GM12878 (cell line): ENCODE measurements at regions not wholly inside any gene's neighbourhood (a gene's known extent, or its start where the extent isn't known, plus 50 kb on each side); places are given as distances from the start of the nearest gene placed in this dataset.

Source experiments
- ATAC-seq: fragments of 200-7000 bp; cut with Tn5 transposase; 3 replicates; pipeline ENCODE4 v1.9.1; 2020; ENCODE audit warnings: mild to moderate bottlenecking, moderate library complexity
- BruUV-seq: library from RNA; stranded (reverse); fragments of 400-500 nt; replicated peaks from 2 replicates; lab custom pipeline; 2021; lab: Mats Ljungman, UMichigan
- CTCF ChIA-PET: fragments of 300-600 bp; sonication (Branson Sonifier 250); formaldehyde crosslinking; extraction: SDS; loops from one replicate; lab custom pipeline; 2021; ENCODE audit warnings: inconsistent platforms; lab: Yijun Ruan, JAX
- POLR2A ChIA-PET: fragments of 350-600 bp; formaldehyde crosslinking; extraction: SDS; loops from one replicate; lab custom pipeline; 2021; ENCODE audit warnings: inconsistent platforms; lab: Charles Lee
- RAD21 ChIA-PET: fragments of 300-600 bp; sonication (Branson Sonifier 250); formaldehyde crosslinking; loops from one replicate; lab custom pipeline; 2023; ENCODE audit warnings: antibody characterized with exemption; ENCODE audit not compliant: unreplicated experiment; lab: Charles Lee
- SMC1A ChIA-PET: fragments of 300-600 bp; sonication (Branson Sonifier 250); formaldehyde crosslinking; loops from one replicate; lab custom pipeline; 2023; ENCODE audit not compliant: unreplicated experiment, uncharacterized antibody; lab: Charles Lee
- DNase-seq: peaks from one replicate; pipeline ENCODE4 v3.0.0-alpha.2; 2011; ENCODE audit warnings: low read depth, low spot score
- FAIRE-seq: peaks from 3 replicates; lab custom pipeline; 2011; peaks lifted over from hg19 to GRCh38; lab: Jason Lieb, UNC
- H2AFZ ChIP-seq: 2 replicates; pipeline ENCODE4 v1.6.0; 2011; ENCODE audit warnings: low read depth, low read length, control low read depth; ENCODE audit not compliant: control insufficient read depth
- H3K27ac ChIP-seq: 2 replicates; pipeline ENCODE4 v1.5.1; 2011; ENCODE audit warnings: control low read depth; ENCODE audit not compliant: control insufficient read depth, insufficient read depth
- H3K27me3 ChIP-seq, 2 experiments: replicated peaks in 1 of 2; 2 replicates each; pipeline versions ENCODE4 v1.6.0 to v1.6.1; 2011; ENCODE audit warnings: low read length in 1 of 2; ENCODE audit not compliant: control insufficient read depth in 2 of 2, insufficient read depth in 2 of 2
- H3K36me3 ChIP-seq, 2 experiments: 2 replicates each; pipeline ENCODE4 v1.5.1; 2011; ENCODE audit warnings: low read length in 1 of 2; ENCODE audit not compliant: control insufficient read depth in 2 of 2, insufficient read depth in 2 of 2
- H3K4me1 ChIP-seq: 2 replicates; pipeline ENCODE4 v1.6.1; 2011; ENCODE audit warnings: mild to moderate bottlenecking, low read length, moderate library complexity, mixed read lengths; ENCODE audit not compliant: control insufficient read depth, insufficient read depth
- H3K4me2 ChIP-seq: 2 replicates; pipeline ENCODE4 v1.6.0; 2011; ENCODE audit warnings: control low read depth; ENCODE audit not compliant: control insufficient read depth, insufficient read depth
- H3K4me3 ChIP-seq: fragments of 200-600 bp; sonication (generic); 2 replicates; pipeline ENCODE4 v1.5.1; 2016
- H3K79me2 ChIP-seq: 2 replicates; pipeline ENCODE4 v1.6.0; 2011; ENCODE audit warnings: low read length; ENCODE audit not compliant: control insufficient read depth, insufficient read depth
- H3K9ac ChIP-seq: 2 replicates; pipeline ENCODE4 v1.8.0; 2011; ENCODE audit warnings: low read length, control low read depth, mixed read lengths; ENCODE audit not compliant: control insufficient read depth, insufficient read depth
- H3K9me3 ChIP-seq: replicated peaks from 3 replicates; pipeline ENCODE4 v1.5.1; 2011; ENCODE audit warnings: mild to moderate bottlenecking, low read length; ENCODE audit not compliant: control insufficient read depth, insufficient read depth
- H4K20me1 ChIP-seq: 2 replicates; pipeline ENCODE4 v1.6.0; 2011; ENCODE audit not compliant: control insufficient read depth, insufficient read depth
- E2F4 ChIP-seq: IDR thresholded peaks from 2 replicates; pipeline ENCODE4 v1.6.1; 2012; ENCODE audit warnings: low read depth, low read length, improper control_type of control experiment
- EZH2 ChIP-seq: IDR thresholded peaks from 2 replicates; pipeline ENCODE4 v1.6.1; 2012; ENCODE audit warnings: low read depth, mild to moderate bottlenecking, control low read depth, inconsistent platforms, low read length, borderline replicate concordance; ENCODE audit not compliant: control insufficient read depth
- NFYA ChIP-seq: IDR thresholded peaks from 2 replicates; pipeline ENCODE4 v1.6.1; 2011; ENCODE audit warnings: low read depth, mild to moderate bottlenecking, low read length, improper control_type of control experiment, borderline replicate concordance
- RELA ChIP-seq: fragments of 450-650 bp; IDR thresholded peaks from 2 replicates; pipeline ENCODE4 v1.8.0; 2014; ENCODE audit warnings: borderline replicate concordance; ENCODE audit not compliant: partially characterized antibody
- REST ChIP-seq: IDR thresholded peaks from 2 replicates; pipeline ENCODE4 v1.6.1; 2012; ENCODE audit warnings: mild to moderate bottlenecking, low read depth, low read length
- SIX5 ChIP-seq: IDR thresholded peaks from 2 replicates; pipeline ENCODE4 v1.6.1; 2011; ENCODE audit warnings: mild to moderate bottlenecking, low read depth, low read length, moderate library complexity; ENCODE audit not compliant: severe bottlenecking
- SMAD5 ChIP-seq: IDR thresholded peaks from 2 replicates; pipeline ENCODE4 v1.6.1; 2016; ENCODE audit warnings: antibody characterized with exemption, low read depth
- WGBS: methylation state at CpG from one replicate; pipeline ENCODE4 v1.1.6; 2016; ENCODE audit warnings: low lambda C conversion rate; ENCODE audit not compliant: insufficient replicate concordance, insufficient coverage; ENCODE audit errors: missing lambda C conversion rate; 5-methylcytosine and 5-hydroxymethylcytosine counted together
- in situ Hi-C: fragments of 300-500 bp; cut with MboI; formaldehyde crosslinking; loops from 9 replicates; pipeline ENCODE4 v1.14.3; 2018; ENCODE audit warnings: mixed read lengths
- intact Hi-C: fragments of 100-400 bp; cut with micrococcal nuclease; formaldehyde crosslinking; loops from one replicate; pipeline ENCODE4 v1.14.2; 2022; ENCODE audit not compliant: unreplicated experiment

GRCh38 chr10:84829131-84829530, 500.7 kb downstream of the CCSER2 start:
- ATAC-seq, result no peak
- 10% methylated on average over 7 of the region's 7 CpGs for WGBS
- no peak for FAIRE-seq

More at GRCh38 chr10:84829131-84829530, 500.7 kb downstream of the CCSER2 start:
- ChIA-PET SMC1A (no interaction called here), CTCF (no interaction called here), POLR2A (no interaction called here), RAD21 (no interaction called here)
- H3K9me3 ChIP-seq, result no peaks in the 10 kb centered on the region
- no peak overlapping the region for H3K4me3 ChIP-seq
- no peaks in the 10 kb centered on the region for H3K36me3 ChIP-seq
- no peak overlapping the region for H3K4me2 ChIP-seq
- H3K79me2 ChIP-seq, result no peaks in the 10 kb centered on the region
- BruUV-seq, result no TSS peak
- no peak for TF ChIP-seq SIX5
- no peak for TF ChIP-seq E2F4
- TF ChIP-seq REST, result no peak
- TF ChIP-seq RELA, result no peak
- TF ChIP-seq NFYA, result no peak
- no peak for TF ChIP-seq SMAD5
- no peak for TF ChIP-seq EZH2
- no peaks in the 10 kb centered on the region for H3K4me1 ChIP-seq
- DNase-seq, result no peak
- no peak overlapping the region for H3K9ac ChIP-seq
- no peak overlapping the region for H3K27ac ChIP-seq
- no peaks in the 10 kb centered on the region for H3K27me3 ChIP-seq
- in situ Hi-C loops, result no loop called here
- no peaks in the 10 kb centered on the region for H4K20me1 ChIP-seq
- H2AFZ ChIP-seq, result no peak overlapping the region
- intact Hi-C loops, result no loop called here
